ENCODE measurements at regions not wholly inside any gene's neighbourhood (a gene's known extent, or its start where the extent isn't known, plus 50 kb on each side); places are given as distances from the start of the nearest gene placed in this dataset.

DNA sequence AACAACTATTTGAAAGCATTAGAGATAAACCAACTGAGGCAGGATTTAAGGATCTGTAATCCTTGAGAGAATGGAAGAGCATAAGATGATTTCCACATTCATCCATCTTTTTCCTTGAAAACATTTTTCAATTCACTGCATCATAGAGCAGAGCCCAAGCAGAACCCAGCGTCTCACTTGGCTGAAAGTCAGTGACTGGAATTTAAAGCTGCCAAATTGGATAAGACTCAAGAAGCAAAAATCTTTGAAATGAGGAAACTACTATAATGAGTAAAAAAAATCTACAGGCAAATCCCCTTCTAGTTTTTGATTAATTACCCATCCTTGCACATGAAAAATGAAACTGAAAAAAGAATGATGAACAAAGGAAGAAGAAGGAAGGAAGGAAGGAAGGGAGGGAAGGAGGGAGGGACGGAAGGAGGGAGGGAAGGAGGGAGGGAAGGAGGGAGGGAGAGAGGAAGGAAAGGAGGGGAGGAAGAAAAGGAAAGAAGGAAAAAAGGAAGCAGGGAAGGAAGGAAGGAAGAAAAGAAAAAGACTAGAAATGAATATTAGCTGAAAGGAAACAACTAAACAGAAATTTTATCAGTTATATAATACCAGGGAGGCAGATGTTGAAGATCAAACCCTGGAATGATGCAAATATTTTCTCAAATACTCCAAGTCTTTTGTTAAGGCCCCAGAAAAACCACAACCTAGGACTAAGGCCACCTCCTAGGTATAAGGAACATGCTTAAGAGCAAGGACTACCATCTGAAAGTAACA is 336.3 kb upstream of the MAGI2 start:
- in situ Hi-C loops (cut with MboI; ENCODE audit: low sequenced_read_pairs in 4 of 4) (no loop called here), intact Hi-C loops (cut with DNase I; ENCODE audit: low total_unique reads) (no loop called here)
- ATAC-seq (no peak), DNase-seq (no peak)
- Histone ChIP-seq H3K4me1 (no peaks in the 10 kb centered on the region), H3K4me3 (no peak overlapping the region), H3K9me3 (no peaks in the 10 kb centered on the region), H3K27me3 (no peaks in the 10 kb centered on the region), H3K36me3 (no peaks in the 10 kb centered on the region), H3K27ac (no peak overlapping the region)
- TF ChIP-seq, protein P1, sequence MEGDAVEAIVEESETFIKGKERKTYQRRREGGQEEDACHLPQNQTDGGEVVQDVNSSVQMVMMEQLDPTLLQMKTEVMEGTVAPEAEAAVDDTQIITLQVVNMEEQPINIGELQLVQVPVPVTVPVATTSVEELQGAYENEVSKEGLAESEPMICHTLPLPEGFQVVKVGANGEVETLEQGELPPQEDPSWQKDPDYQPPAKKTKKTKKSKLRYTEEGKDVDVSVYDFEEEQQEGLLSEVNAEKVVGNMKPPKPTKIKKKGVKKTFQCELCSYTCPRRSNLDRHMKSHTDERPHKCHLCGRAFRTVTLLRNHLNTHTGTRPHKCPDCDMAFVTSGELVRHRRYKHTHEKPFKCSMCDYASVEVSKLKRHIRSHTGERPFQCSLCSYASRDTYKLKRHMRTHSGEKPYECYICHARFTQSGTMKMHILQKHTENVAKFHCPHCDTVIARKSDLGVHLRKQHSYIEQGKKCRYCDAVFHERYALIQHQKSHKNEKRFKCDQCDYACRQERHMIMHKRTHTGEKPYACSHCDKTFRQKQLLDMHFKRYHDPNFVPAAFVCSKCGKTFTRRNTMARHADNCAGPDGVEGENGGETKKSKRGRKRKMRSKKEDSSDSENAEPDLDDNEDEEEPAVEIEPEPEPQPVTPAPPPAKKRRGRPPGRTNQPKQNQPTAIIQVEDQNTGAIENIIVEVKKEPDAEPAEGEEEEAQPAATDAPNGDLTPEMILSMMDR (IDR thresholded peaks at IDR 0.05 in 4 of 5, conservative IDR thresholded peaks at IDR 0.05 in 1 of 5), result no peak
- TF ChIP-seq POLR2A (IDR thresholded peaks at IDR 0.05), result no peak

DNA sequence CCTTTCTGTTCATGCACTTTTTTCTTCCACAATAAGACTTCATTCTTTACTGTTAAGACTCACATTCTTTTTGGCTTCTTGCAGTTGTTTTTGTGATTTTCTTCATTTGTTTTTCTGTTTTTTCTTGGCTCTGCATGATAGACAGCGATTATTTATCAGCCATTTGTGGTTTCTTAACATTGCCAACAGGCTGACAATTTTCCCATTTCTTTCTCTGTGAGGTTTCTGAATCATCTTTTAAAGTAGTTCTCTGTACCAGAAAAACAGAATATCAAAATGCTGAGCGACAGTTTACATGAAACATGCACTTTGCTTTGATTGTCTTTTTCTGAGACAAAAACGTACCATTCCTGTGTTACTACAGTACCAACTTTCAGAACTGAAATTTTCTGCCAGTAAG is 334.2 kb upstream of the MAGI2 start:
- intact Hi-C loops (cut with DNase I; ENCODE audit: low total_unique reads), result no loop called here

DNA sequence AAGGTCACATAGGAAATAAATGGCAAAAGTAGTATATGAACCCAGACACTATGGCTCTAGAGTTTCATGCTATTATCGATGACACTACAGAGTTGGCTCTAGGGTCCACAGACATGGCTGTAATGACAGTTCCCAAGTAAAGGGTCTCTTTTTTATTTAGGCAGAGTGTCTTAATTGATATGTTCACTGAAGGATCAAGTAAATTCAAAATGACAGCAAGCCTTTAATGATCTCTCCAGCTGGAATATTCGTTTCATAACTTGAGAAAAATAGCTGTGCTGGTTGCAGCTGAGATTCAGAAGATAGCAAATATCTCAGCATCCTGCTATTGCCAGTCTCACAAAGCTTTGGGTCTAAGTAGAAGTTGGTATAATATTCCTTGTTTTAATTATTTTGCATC is 333.6 kb upstream of the MAGI2 start:
- no peaks in the 10 kb centered on the region for H3K27me3 ChIP-seq
- DNase-seq (no peak), ATAC-seq (no peak)
- H3K4me3 ChIP-seq, result no peak overlapping the region
- no peaks in the 10 kb centered on the region for H3K9me3 ChIP-seq
- no peak for TF ChIP-seq POLR2A (IDR thresholded peaks at IDR 0.05)
- TF ChIP-seq, protein P1 (IDR thresholded peaks at IDR 0.05 in 4 of 5, conservative IDR thresholded peaks at IDR 0.05 in 1 of 5), result no peak
- H3K36me3 ChIP-seq, result no peaks in the 10 kb centered on the region
- no peaks in the 10 kb centered on the region for H3K4me1 ChIP-seq
- intact Hi-C loops (cut with DNase I; ENCODE audit: low total_unique reads) (no loop called here), in situ Hi-C loops (cut with MboI; ENCODE audit: low sequenced_read_pairs in 4 of 4) (no loop called here)
- no peak overlapping the region for H3K27ac ChIP-seq

More for the DNA sequence above, 334.2 kb upstream of the MAGI2 start:
- in situ Hi-C loops (cut with MboI; ENCODE audit: low sequenced_read_pairs in 4 of 4), result no loop called here
- H3K27me3 ChIP-seq, result no peaks in the 10 kb centered on the region
- H3K4me3 ChIP-seq, result no peak overlapping the region
- no peak overlapping the region for H3K27ac ChIP-seq
- no peaks in the 10 kb centered on the region for H3K9me3 ChIP-seq
- H3K4me1 ChIP-seq, result no peaks in the 10 kb centered on the region
- no peak for ATAC-seq
- DNase-seq, result no peak
- TF ChIP-seq POLR2A (IDR thresholded peaks at IDR 0.05), result no peak
- TF ChIP-seq, protein P1 (IDR thresholded peaks at IDR 0.05 in 4 of 5, conservative IDR thresholded peaks at IDR 0.05 in 1 of 5), result no peak
- no peaks in the 10 kb centered on the region for H3K36me3 ChIP-seq

DNA sequence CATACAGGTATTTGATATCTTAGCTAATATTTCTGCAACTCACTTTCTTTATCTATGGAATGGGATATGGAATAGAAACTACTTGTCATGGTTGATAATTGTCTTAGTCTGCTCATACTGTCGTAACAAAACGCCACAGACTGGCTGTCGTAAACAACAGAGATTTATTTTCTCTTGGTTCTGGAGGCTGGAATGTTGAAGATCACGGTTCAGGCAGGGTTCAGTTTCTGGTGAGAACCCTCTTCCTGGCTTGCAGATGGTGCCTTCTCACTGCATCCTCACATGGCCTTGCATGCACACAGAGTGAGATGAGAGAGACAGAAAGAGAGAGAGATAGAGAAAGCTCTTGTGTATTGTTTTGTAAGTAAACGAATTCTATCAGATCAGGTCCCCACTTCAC is 332.7 kb upstream of the MAGI2 start:
- no peaks in the 10 kb centered on the region for H3K9me3 ChIP-seq
- no peaks in the 10 kb centered on the region for H3K36me3 ChIP-seq
- H3K4me1 ChIP-seq, result no peaks in the 10 kb centered on the region
- in situ Hi-C loops (cut with MboI; ENCODE audit: low sequenced_read_pairs in 4 of 4) (no loop called here), intact Hi-C loops (cut with DNase I; ENCODE audit: low total_unique reads) (no loop called here)
- H3K27ac ChIP-seq, result no peak overlapping the region
- no peaks in the 10 kb centered on the region for H3K27me3 ChIP-seq
- ATAC-seq (no peak), DNase-seq (no peak)
- no peak overlapping the region for H3K4me3 ChIP-seq
- TF ChIP-seq, protein P1 (IDR thresholded peaks at IDR 0.05 in 4 of 5, conservative IDR thresholded peaks at IDR 0.05 in 1 of 5), result no peak
- TF ChIP-seq POLR2A (IDR thresholded peaks at IDR 0.05), result no peak

DNA sequence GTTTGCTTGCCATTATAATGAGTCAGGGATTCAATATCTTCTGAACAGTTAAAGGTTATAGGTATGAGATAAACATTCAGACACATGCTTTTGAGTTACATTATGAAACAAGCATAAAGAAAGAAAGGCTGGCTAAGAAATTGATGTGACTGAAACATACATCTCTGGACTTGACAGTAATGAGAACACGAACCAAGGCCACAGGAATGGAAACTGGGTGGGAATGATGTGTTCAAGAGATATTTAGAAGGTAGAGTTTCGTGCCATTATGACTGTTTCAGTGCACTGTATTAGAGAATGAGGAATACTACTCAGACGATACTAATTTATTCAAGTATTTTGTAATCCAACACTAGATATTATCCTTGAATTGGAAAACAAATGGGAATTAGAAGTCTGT is 332.1 kb upstream of the MAGI2 start:
- TF ChIP-seq, protein P1 (IDR thresholded peaks at IDR 0.05 in 4 of 5, conservative IDR thresholded peaks at IDR 0.05 in 1 of 5), result no peak
- no peak for TF ChIP-seq POLR2A (IDR thresholded peaks at IDR 0.05)
- in situ Hi-C loops (cut with MboI; ENCODE audit: low sequenced_read_pairs in 4 of 4), result no loop called here

More for the DNA sequence above, 332.1 kb upstream of the MAGI2 start:
- intact Hi-C loops (cut with DNase I; ENCODE audit: low total_unique reads), result no loop called here
- H3K4me1 ChIP-seq, result no peaks in the 10 kb centered on the region
- H3K27me3 ChIP-seq, result no peaks in the 10 kb centered on the region
- no peak overlapping the region for H3K27ac ChIP-seq
- DNase-seq (no peak), ATAC-seq (no peak)
- H3K36me3 ChIP-seq, result no peaks in the 10 kb centered on the region
- H3K9me3 ChIP-seq, result no peaks in the 10 kb centered on the region
- no peak overlapping the region for H3K4me3 ChIP-seq

Data from gastrocnemius medialis (tissue), 4 donors.